Right ventricle myocardium inferior (tissue), 1 donor: ENCODE measurements at regions not wholly inside any gene's neighbourhood (a gene's known extent, or its start where the extent isn't known, plus 50 kb on each side); places are given as distances from the start of the nearest gene placed in this dataset.
"Not testable (repeated sequence)": the region's sequence is repeated elsewhere in the genome, so short reads cannot be mapped to it uniquely, and the experiment has no call there.

Source experiments
- ATAC-seq: fragments of 200-7000 bp; cut with Tn5 transposase; one replicate; pipeline ENCODE4 v1.9.1; 2020; ENCODE audit warnings: mild to moderate bottlenecking, moderate library complexity
- DNase-seq: peaks from one replicate; pipeline ENCODE4 v3.0.0; 2021; ENCODE audit errors: missing footprints
- intact Hi-C: fragments of 100-400 bp; cut with DNase I; formaldehyde crosslinking; loops from one replicate; pipeline ENCODE4 v1.11.0; 2022
- donor health status: DM: no; HTN: yes; CAD: no; lungs with severe emphysema.

DNA sequence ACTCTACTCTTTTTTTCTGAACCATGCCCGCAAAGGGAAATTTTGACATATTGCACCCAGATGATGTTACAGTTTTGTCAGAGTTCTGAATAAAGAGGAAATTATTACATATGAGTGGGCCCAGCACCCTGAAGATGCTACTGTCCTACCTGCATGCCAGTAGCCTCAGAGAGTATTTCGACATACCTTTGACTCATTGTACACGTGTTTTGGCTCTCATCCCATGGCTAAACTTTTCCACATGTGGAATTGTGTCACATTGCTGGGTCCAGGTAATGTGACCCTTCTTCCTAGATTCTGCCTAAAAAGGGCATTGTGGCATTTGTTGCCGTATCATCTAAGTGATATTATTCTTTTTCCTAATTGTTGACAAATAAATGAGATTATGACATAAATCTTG, 175.7 kb upstream of the BPY2B start:
- DNase-seq, ATAC-seq, intact Hi-C loops: not testable (repeated sequence)

DNA sequence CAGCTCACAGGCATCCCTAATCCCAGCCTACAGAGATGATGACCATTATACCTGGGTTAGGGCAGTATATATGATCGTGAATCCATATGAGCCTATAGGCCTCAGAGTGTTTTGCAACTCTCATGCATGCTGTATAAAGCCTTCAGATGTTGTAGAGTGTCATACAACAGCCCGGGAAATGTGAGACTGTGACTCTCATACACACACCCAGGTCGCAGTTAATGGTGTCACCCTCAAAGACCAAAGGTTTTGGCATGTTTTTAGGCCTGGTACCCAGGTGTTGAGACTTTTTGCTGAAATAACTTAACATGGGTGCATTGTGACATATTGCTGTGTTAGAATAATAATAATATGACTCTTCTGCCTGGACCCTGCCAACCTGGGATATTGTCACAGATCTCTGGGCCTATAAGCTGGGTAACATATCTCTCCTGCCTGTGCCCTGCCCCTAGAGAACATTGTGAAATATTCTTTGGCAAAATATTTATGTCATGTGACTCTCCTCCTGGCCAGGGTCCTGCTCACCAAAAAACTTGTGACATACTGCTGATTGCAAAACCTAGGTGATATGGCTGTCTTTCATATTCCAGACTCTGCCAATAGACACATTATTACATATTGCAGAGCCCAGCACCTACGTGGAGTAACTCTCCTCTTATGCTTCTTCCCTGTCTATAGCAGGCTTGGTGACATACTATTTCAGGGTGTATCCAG, 165.1 kb upstream of the BPY2B start:
- ATAC-seq = peak; percentile 54
- DNase-seq, intact Hi-C loops: not testable (repeated sequence)

DNA sequence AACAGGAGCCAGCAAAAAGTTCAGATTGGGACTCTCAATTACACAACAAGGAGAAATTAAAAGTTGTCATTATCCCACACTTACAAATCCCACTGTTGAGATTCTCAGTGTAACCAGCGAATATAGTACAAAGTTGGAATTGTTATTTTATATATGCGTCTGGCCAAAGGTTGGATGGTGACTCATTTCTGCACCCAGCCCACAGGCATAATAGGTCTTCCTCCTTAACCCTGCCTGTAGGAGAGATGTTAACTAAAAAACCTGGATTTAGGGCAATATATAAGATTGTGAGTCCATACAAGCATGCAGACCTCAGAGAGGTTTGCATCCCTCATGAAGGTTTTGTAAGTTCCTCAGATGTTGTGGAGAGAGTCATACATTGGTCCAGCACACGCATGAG, 160.2 kb upstream of the BPY2B start:
- intact Hi-C loops, ATAC-seq, DNase-seq: not testable (repeated sequence)

DNA sequence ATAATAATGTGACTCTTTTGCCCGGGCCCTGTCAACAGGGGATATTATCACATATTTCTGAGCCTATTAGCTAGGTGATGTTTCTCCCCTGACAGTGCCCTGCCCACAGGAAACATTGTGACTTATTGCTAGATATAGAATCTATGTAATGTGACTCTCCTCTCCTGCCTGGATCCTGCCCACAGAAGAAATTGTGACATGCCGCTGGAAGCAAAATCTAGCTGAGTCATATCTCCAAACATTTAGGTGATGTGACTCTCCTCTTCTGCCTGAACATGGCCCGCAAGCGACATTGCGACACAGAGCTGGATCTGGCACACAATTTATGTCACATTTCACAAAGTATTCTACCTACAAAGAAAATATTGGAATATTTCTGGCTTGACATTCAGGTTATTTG, 159.6 kb upstream of the BPY2B start:
- DNase-seq, intact Hi-C loops: not testable (repeated sequence)
- ATAC-seq = peak; percentile 61

DNA sequence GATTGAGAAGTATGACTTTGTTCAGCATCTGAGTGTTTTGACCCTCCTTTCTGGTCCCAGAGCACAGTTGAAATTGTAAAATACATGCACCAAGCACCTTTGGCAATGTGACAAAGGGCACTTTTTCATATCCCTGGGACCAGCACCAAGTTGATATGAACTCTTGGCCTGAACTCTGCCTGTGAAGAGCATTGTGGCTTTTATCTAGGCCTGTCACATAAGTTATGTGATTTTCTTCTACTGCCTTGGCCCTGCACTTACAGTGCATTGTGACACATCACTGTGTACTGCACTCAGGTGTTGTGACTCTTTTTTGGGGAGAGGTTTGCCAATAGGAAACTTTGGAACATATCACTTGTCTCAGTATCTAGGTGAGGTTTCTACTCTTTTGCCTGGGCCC, 155.5 kb upstream of the BPY2B start:
- intact Hi-C loops, DNase-seq: not testable (repeated sequence)
- ATAC-seq = peak; percentile 85
